ENCODE measurements at regions not wholly inside any gene's neighbourhood (a gene's known extent, or its start where the extent isn't known, plus 50 kb on each side); places are given as distances from the start of the nearest gene placed in this dataset.

- DNase-seq (ENCODE audit: low read depth): no peak
These were observed 214.2 kb downstream of the FOXA2 start for GRCh38 chr20:22370137-22370536.

- no peak for DNase-seq (ENCODE audit: low read depth)
These were observed 215.3 kb downstream of the FOXA2 start for GRCh38 chr20:22369100-22369499.

GRCh38 chr20:22368235-22368634 is 216.1 kb downstream of the FOXA2 start:
- DNase-seq (ENCODE audit: low read depth): no peak

GRCh38 chr20:22366631-22367030 is 217.7 kb downstream of the FOXA2 start:
- DNase-seq (ENCODE audit: low read depth): no peak

- no peak for DNase-seq (ENCODE audit: low read depth)
These were observed 229.7 kb downstream of the FOXA2 start for GRCh38 chr20:22354647-22355046.

- no peak for DNase-seq (ENCODE audit: low read depth)
These were observed 230.8 kb downstream of the FOXA2 start for GRCh38 chr20:22353586-22353985.

GRCh38 chr20:22352019-22352418 is 232.4 kb downstream of the FOXA2 start:
- DNase-seq (ENCODE audit: low read depth): no peak

GRCh38 chr20:22350624-22351023 is 233.7 kb downstream of the FOXA2 start:
- DNase-seq (ENCODE audit: low read depth): no peak

- no peak for DNase-seq (ENCODE audit: low read depth)
These were observed 236.4 kb downstream of the FOXA2 start for GRCh38 chr20:22348010-22348409.

GRCh38 chr20:22346716-22347115 is 237.7 kb downstream of the FOXA2 start:
- no peak for DNase-seq (ENCODE audit: low read depth)

GRCh38 chr20:22343612-22344011 is 240.8 kb downstream of the FOXA2 start:
- no peak for DNase-seq (ENCODE audit: low read depth)

- DNase-seq (ENCODE audit: low read depth): no peak
These were observed 242.0 kb downstream of the FOXA2 start for GRCh38 chr20:22342410-22342809.

GRCh38 chr20:22341508-22341907 is 242.9 kb downstream of the FOXA2 start:
- DNase-seq (ENCODE audit: low read depth): no peak

GRCh38 chr20:22339946-22340345 is 244.4 kb downstream of the FOXA2 start:
- DNase-seq (ENCODE audit: low read depth): no peak

GRCh38 chr20:22339091-22339881 is 245.1 kb downstream of the FOXA2 start:
- DNase-seq (ENCODE audit: low read depth): no peak

GRCh38 chr20:22338140-22338708 is 246.1 kb downstream of the FOXA2 start:
- no peak for DNase-seq (ENCODE audit: low read depth)

GRCh38 chr20:22335210-22335609 is 249.2 kb downstream of the FOXA2 start:
- no peak for DNase-seq (ENCODE audit: low read depth)

- no peak for DNase-seq (ENCODE audit: low read depth)
These were observed 250.4 kb downstream of the FOXA2 start for GRCh38 chr20:22333885-22334545.

GRCh38 chr20:22324505-22324904 is 259.9 kb downstream of the FOXA2 start:
- DNase-seq (ENCODE audit: low read depth): no peak

- DNase-seq (ENCODE audit: low read depth): no peak
These were observed 261.9 kb downstream of the FOXA2 start for GRCh38 chr20:22322513-22322912.

GRCh38 chr20:22321191-22321590 is 263.2 kb downstream of the FOXA2 start:
- DNase-seq (ENCODE audit: low read depth): no peak

GRCh38 chr20:22320245-22320915 is 264.0 kb downstream of the FOXA2 start:
- no peak for DNase-seq (ENCODE audit: low read depth)

GRCh38 chr20:22315771-22316170 is 268.6 kb downstream of the FOXA2 start:
- no peak for DNase-seq (ENCODE audit: low read depth)

Data from stimulated activated CD8-positive, alpha-beta memory T cell treated with anti-CD3 and anti-CD28 coated beads, Interleukin-15, amount 100 ng/mL, for 24 hours (primary cell).